HUES64 (cell line): ENCODE measurements at regions not wholly inside any gene's neighbourhood (a gene's known extent, or its start where the extent isn't known, plus 50 kb on each side); places are given as distances from the start of the nearest gene placed in this dataset.

Experiments
- H3K27ac ChIP-seq: 2 replicates; pipeline ENCODE4 v1.7.0; 2013; ENCODE audit warnings: low read depth, low read length, inconsistent platforms
- H3K27me3 ChIP-seq: 2 replicates; pipeline ENCODE4 v1.6.1; 2013; ENCODE audit warnings: mild to moderate bottlenecking, low read length; ENCODE audit not compliant: insufficient read depth
- H3K36me3 ChIP-seq: 2 replicates; pipeline ENCODE4 v1.6.1; 2013; ENCODE audit warnings: mild to moderate bottlenecking, low read length; ENCODE audit not compliant: insufficient read depth
- H3K4me1 ChIP-seq: 2 replicates; pipeline ENCODE4 v1.6.1; 2013; ENCODE audit warnings: mild to moderate bottlenecking, low read length, moderate library complexity; ENCODE audit not compliant: insufficient read depth
- H3K4me3 ChIP-seq: 2 replicates; pipeline ENCODE4 v1.5.1; 2013; ENCODE audit warnings: mild to moderate bottlenecking, low read length, moderate library complexity
- H3K9ac ChIP-seq: 2 replicates; pipeline ENCODE4 v1.6.1; 2013; ENCODE audit warnings: mild to moderate bottlenecking, low read depth, low read length
- H3K9me3 ChIP-seq: 2 replicates; pipeline ENCODE4 v1.6.1; 2013; ENCODE audit warnings: low read depth, low read length; ENCODE audit not compliant: insufficient read depth
- WGBS: fragments of 150-250, 120-280 bp; methylation state at CpG from one replicate; pipeline ENCODE4 v1.1.7; 2013; ENCODE audit warnings: missing lambda C conversion rate; 5-methylcytosine and 5-hydroxymethylcytosine counted together

GRCh38 chr16:66273053-66273452 is 93.4 kb upstream of the CDH5 start:
- WGBS, result 84% methylated on average over 4 of the region's 4 CpGs
- Histone ChIP-seq H3K27me3 (peaks cover 17% of the 10 kb centered on the region), H3K4me1 (peaks cover 9% of the 10 kb centered on the region)

GRCh38 chr16:66272461-66272860 is 94.0 kb upstream of the CDH5 start:
- Histone ChIP-seq H3K27me3 (peaks cover 17% of the 10 kb centered on the region), H3K4me3 (no peak overlapping the region), H3K9me3 (no peaks in the 10 kb centered on the region), H3K9ac (no peak overlapping the region), H3K4me1 (peaks cover 10% of the 10 kb centered on the region), H3K27ac (no peak overlapping the region), H3K36me3 (no peaks in the 10 kb centered on the region)
- WGBS, result 94% methylated on average over 6 of the region's 6 CpGs

More at GRCh38 chr16:66273053-66273452, 93.4 kb upstream of the CDH5 start:
- H3K36me3 ChIP-seq, result no peaks in the 10 kb centered on the region
- H3K27ac ChIP-seq, result no peak overlapping the region
- H3K9me3 ChIP-seq, result no peaks in the 10 kb centered on the region
- H3K4me3 ChIP-seq, result no peak overlapping the region
- no peak overlapping the region for H3K9ac ChIP-seq

DNA sequence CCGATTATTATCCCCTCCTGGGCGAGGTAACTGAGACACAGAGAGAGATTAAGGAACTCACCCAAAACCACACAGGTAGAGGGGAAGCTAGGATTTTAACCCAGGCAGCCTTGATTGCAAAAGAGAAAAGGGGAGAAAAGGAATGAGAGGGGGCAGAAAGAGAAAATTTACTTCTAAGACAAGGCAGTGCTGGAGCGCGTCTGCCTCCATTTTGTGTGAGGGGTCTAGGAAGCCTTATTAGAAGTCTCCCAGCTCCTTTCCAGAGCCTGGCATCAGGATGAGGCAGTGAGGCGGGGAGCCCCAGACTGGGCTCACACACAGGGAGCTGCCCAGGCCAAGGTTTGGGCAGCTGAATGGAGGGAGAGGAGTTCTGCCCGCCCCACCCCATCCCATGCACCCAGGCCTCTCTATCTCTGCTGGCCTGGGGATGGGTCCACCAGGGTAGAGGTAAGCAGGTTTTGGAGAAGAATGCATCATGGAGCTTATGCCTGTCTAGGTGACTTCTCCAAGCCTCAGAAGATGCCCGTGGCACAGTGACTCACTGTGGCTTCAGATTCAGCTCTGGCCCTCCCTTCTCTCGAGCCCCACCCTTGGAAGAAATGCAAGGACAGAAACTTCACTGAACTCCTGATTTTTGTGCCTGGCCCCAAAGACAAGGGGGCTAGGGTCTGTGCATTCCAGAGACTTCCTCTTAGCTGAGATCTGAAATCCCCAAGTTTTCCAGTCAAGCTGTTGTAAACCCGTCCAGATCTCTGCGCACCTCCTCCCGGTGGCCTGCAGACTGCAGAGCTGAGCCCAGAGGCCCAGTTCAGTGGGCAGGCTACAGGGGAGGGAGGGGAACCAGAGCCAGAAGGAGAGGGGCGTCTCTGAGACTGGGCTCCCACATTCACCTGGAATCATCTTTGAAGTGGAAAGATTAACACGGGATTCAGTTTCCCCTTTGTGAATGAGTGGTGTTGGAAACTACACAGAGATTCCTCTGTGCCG is 95.1 kb upstream of the CDH5 start:
- Histone ChIP-seq H3K4me3 (no peak overlapping the region), H3K9ac (0 out of 2 replicates have a peak overlapping the region, but pooled peaks have one; percentile 17), H3K27me3 (peaks cover 17% of the 10 kb centered on the region), H3K27ac (no peak overlapping the region), H3K9me3 (no peaks in the 10 kb centered on the region), H3K4me1 (peaks cover 12% of the 10 kb centered on the region), H3K36me3 (no peaks in the 10 kb centered on the region)
- 88% methylated on average over 13 of the region's 14 CpGs for WGBS

GRCh38 chr16:66270333-66270927 is 96.1 kb upstream of the CDH5 start:
- 5% methylated on average over 48 of the region's 48 CpGs for WGBS
- H3K4me1 ChIP-seq, result peaks cover 13% of the 10 kb centered on the region
- no peaks in the 10 kb centered on the region for H3K9me3 ChIP-seq
- H3K27me3 ChIP-seq, result peaks cover 17% of the 10 kb centered on the region
- no peak overlapping the region; the same call in 1 of the 2 replicates for H3K27ac ChIP-seq
- H3K9ac ChIP-seq, result peak overlapping the region; percentile 53; the same call in 1 of the 2 replicates
- peak overlapping the region; percentile 47 for H3K4me3 ChIP-seq
- H3K36me3 ChIP-seq, result no peaks in the 10 kb centered on the region

- 43% methylated on average over 14 of the region's 14 CpGs for WGBS
- Histone ChIP-seq H3K27ac (no peak overlapping the region; the same call in 1 of the 2 replicates), H3K27me3 (peaks cover 17% of the 10 kb centered on the region), H3K9me3 (no peaks in the 10 kb centered on the region), H3K4me3 (peak overlapping the region; percentile 47), H3K36me3 (no peaks in the 10 kb centered on the region), H3K9ac (peak overlapping the region; percentile 53; the same call in 1 of the 2 replicates), H3K4me1 (peaks cover 13% of the 10 kb centered on the region)
Measured at GRCh38 chr16:66269617-66270332, 96.7 kb upstream of the CDH5 start.

DNA sequence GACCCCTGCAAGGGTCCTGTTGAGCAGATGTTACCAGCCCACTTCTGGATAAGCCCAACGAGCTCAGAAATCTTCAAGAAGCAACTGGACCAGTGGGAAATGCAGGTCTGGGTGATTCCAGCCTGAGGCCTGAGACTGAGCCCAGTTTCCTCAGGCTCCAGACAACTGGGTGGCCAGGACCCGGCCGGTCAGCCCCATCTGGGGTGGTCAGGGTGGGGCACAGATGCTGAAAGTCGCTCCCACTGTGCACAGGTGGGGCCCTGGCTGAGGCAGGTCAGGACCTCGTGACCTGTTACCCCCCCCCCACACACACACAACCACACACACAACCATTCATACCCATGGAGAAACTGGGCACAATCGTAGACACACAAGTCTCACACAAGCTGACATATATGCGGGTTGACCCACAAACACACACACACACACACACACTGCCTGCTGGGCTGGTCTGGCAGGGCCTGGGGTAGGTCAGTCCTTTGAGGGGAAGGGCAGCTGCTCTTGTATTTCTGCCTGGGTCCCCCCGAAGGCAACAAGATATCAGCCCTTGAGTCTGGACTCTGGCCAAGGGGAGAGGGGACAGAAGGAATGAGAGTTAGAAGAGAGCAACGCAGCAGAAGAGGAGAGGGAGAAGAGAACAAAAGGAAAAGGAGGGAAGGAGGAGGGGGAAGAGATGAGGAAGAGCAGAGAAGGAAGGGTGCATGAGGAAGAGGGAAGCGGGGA is 99.0 kb upstream of the CDH5 start:
- H3K36me3 ChIP-seq, result no peaks in the 10 kb centered on the region
- H3K27me3 ChIP-seq, result peaks cover 17% of the 10 kb centered on the region
- no peak overlapping the region for H3K27ac ChIP-seq
- H3K9ac ChIP-seq, result no peak overlapping the region
- no peak overlapping the region for H3K4me3 ChIP-seq
- peaks cover 13% of the 10 kb centered on the region for H3K4me1 ChIP-seq
- no peaks in the 10 kb centered on the region for H3K9me3 ChIP-seq
- 84% methylated on average over 10 of the region's 10 CpGs for WGBS

DNA sequence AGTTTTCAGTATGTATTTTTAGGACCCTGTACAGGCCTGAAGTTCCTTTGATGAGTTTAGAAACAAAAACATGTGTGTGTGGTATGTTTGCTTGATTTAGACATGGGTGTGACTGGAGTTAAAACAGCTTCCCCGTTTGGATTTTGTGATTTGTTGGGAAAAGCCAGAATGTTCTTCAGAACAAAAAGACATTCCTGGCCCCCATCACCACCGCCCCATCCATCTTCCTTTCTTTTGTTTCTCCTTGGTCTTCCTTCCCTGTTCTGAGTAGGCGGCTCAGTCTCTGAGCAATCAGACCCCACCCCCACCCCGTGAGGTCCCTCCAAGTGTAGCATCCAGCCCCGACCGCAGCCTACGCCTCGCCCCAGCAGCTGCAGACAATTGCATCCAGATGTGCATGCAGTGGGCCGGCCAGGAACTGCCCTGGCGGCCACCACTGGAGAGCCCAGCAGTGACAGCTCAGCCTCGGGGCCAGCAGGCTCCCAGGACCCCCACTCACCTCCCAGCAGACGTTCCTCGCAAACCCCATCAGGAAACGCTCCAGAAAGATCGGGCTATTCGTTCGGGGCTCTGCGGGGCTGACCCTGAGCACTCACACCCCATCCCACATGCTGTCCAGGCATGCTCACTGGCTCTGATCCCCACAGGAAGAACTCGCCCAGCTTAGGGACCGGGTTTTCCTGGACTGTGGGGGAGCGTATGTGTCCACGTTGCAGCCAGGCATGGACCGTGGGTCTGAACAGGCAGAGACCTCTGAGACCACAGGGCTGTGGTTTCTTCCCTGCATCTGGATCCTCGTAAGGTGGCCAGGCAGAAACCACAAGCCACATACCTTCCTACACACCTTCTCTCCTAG is 99.8 kb upstream of the CDH5 start:
- Histone ChIP-seq H3K36me3 (no peaks in the 10 kb centered on the region), H3K9me3 (no peaks in the 10 kb centered on the region), H3K4me1 (peaks cover 13% of the 10 kb centered on the region), H3K27ac (no peak overlapping the region), H3K27me3 (peaks cover 14% of the 10 kb centered on the region), H3K9ac (no peak overlapping the region), H3K4me3 (no peak overlapping the region)
- 54% methylated on average over 24 of the region's 24 CpGs for WGBS

DNA sequence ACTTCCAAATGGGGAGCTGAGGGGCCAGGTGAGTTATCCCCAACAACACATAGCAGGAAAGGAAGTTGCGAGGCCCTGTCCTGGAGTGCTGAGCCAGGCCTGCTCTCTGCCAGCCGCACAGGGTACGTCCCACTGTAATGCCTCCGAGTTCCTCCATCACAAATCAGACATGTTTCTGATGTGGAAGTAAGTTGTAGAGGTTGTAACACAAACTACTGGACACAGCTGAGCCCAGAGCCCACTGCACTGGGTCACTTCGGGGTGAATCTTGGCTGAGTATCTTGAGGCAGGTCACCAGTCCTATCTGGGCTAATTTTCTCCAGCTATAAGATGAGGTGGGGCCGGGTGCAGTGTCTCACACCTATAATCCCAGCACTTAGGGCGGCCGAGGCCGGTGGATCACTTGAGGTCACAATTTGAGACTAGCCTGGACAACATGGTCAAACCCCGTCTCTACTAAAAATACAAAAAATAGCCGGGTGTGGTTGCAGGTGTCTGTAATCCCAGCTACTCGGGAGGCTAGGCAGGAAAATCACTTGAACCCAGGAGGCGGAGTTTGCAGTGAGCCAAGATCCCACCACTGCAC is 100.8 kb upstream of the CDH5 start:
- H3K4me1 ChIP-seq, result peaks cover 13% of the 10 kb centered on the region
- H3K27me3 ChIP-seq, result 0 out of 2 replicates have a peak, but pooled peaks cover 5% of the 10 kb centered on the region
- no peaks in the 10 kb centered on the region for H3K9me3 ChIP-seq
- 96% methylated on average over 13 of the region's 13 CpGs for WGBS
- H3K36me3 ChIP-seq, result no peaks in the 10 kb centered on the region
- H3K4me3 ChIP-seq, result no peak overlapping the region
- H3K27ac ChIP-seq, result no peak overlapping the region
- no peak overlapping the region for H3K9ac ChIP-seq

DNA sequence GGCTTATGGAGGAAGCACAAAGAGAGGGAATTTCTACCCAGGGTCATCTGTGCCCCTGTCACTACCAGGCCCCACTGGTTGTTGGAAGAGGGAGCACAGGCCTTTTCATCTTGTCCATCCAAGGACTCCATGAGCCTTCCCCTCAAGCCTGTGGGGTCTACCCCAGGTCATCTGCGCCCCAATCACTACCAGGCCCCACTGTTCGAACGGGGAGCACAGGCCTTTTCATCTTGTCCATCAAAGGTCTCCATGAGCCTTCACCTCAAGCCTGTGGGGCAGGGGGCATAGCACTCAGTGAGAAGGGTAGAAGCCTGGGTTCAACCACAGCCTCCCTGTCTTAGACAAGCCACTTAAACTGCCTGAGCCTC is 101.5 kb upstream of the CDH5 start:
- no peak overlapping the region for H3K4me3 ChIP-seq
- peaks cover 13% of the 10 kb centered on the region for H3K4me1 ChIP-seq
- H3K9me3 ChIP-seq, result no peaks in the 10 kb centered on the region
- no peak overlapping the region for H3K9ac ChIP-seq
- H3K36me3 ChIP-seq, result no peaks in the 10 kb centered on the region
- H3K27ac ChIP-seq, result no peak overlapping the region
- H3K27me3 ChIP-seq, result 0 out of 2 replicates have a peak, but pooled peaks cover 5% of the 10 kb centered on the region
- WGBS, result 81% methylated on average over 3 of the region's 3 CpGs
